Upper lobe of left lung (tissue), 6 donors: ENCODE measurements at regions not wholly inside any gene's neighbourhood (a gene's known extent, or its start where the extent isn't known, plus 50 kb on each side); places are given as distances from the start of the nearest gene placed in this dataset.

Experiments
- ATAC-seq, 2 donors: fragments of 200-7000 bp; cut with Tn5 transposase; one replicate each; pipeline ENCODE4 v1.9.1; 2022; ENCODE audit warnings: mild to moderate bottlenecking in 2 of 2, moderate library complexity in 2 of 2; ENCODE audit not compliant: low FRiP score in 2 of 2
- DNase-seq, 2 donors: peaks; one replicate each; pipeline ENCODE4 v3.0.0-alpha.2; 2019 to 2020
- H3K27ac ChIP-seq, 4 donors: fragments of 200-600 bp; sonication (generic); one replicate each; pipeline ENCODE4 v1.5.1; 2016 to 2019
- H3K27me3 ChIP-seq, 4 donors: fragments of 200-600 bp; sonication (generic); one replicate each; pipeline ENCODE4 v1.5.1; 2017 to 2019
- H3K36me3 ChIP-seq, 4 donors: fragments of 200-600 bp; sonication (generic); one replicate each; pipeline ENCODE4 v1.5.1; 2016 to 2019
- H3K4me1 ChIP-seq, 4 donors: fragments of 200-600 bp; sonication (generic); one replicate each; pipeline ENCODE4 v1.5.1; 2018 to 2019
- H3K4me3 ChIP-seq, 4 donors: fragments of 200-600 bp; sonication (generic); one replicate each; pipeline ENCODE4 v1.5.1; 2017 to 2019; ENCODE audit warnings: mild to moderate bottlenecking in 2 of 4, moderate library complexity in 1 of 4
- H3K9me3 ChIP-seq, 4 donors: fragments of 200-600 bp; sonication (generic); one replicate each; pipeline ENCODE4 v1.5.1; 2018 to 2019
- EP300 ChIP-seq, 4 donors: sonication (generic); formaldehyde crosslinking; IDR thresholded peaks; one replicate each; pipeline ENCODE4 v1.5.1; 2017; ENCODE audit warnings: antibody characterized with exemption in 4 of 4, control low read depth in 2 of 4
- POLR2A ChIP-seq, 4 donors: fragments of 450-650 bp; IDR thresholded peaks; one replicate each; pipeline ENCODE4 v1.5.1; 2016 to 2017; ENCODE audit warnings: antibody characterized with exemption in 4 of 4, mild to moderate bottlenecking in 2 of 4
- POLR2AphosphoS5 ChIP-seq, 2 donors: sonication (generic); formaldehyde crosslinking; IDR thresholded peaks; one replicate each; pipeline ENCODE4 v1.5.1; 2017; ENCODE audit warnings: antibody characterized with exemption in 2 of 2
- WGBS, 2 donors: methylation state at CpG; one replicate each; pipeline ENCODE4 v1.1.5; 2017 to 2018; 5-methylcytosine and 5-hydroxymethylcytosine counted together
- TF ChIP-seq, protein P1 (sequence below), 6 experiments: fragments of 450-650 bp in 4 of 6; fragments of 200-600 bp in 2 of 6; sonication (generic) in 2 of 6; IDR thresholded peaks; one replicate each; pipeline ENCODE4 v1.5.1; 2016 to 2019; ENCODE audit warnings: antibody characterized with exemption in 6 of 6
- donor health status: DM: no; HTN: no; CAD: no; lungs with moderate emphysema.
- donor health status: DM: no; HTN: yes; CAD: no; lungs with severe emphysema.

DNA sequence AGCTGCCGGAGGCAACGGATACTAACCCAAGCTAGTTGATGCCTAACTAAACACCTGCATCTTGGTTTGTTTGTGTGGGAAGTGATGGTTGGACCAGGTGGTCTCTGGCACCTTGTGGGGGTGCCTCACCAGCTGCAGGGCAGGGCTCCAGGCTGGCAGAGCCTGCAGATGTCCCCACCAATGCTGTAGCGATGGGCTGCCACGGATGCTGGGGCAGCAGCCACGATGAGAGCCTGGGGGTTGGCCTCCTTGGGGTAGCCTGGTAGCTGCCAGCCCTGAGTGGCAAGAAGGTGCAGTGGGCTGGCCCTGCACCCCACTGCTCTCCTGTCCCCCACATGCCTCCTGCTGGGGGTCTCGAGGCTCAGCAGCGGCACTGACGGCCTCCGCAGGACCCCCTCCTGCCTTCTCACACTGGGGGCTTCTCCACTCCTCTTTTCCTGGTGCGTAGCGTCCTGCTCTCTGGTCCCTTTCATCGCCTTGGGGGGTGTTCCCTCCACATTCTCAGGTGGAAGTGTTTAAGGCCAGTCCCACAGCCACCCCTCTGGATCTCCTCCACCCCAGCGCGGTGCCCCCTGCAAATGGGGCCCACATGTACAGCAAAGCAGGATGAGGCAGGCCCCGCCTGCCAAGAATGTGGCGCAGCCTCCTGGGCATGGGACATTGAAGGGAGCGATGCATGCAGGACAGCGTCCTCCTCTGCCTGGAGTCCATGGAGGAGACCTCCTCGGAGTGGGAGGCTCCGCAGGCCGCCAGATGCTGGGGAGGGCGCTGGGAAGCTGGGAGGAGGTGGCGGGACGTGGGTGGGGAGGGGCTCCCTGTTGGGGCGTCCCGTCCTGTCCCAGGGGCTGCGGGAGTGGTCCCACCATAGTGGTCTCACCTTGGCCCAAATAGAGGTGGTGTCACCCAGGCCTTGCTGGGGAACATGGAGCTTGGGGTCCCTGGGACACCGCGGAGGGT is 173.1 kb downstream of the ASB1 start:
- H3K4me3 ChIP-seq, result no peak overlapping the region
- peak overlapping the region in 1 of 4 donors; percentile 74 for H3K27ac ChIP-seq
- no peaks in the 10 kb centered on the region for H3K36me3 ChIP-seq
- ATAC-seq, result no peak
- 95 to 98% methylated on average over 20 to 28 of the region's 29 CpGs for WGBS, 2 donors
- DNase-seq, result peak in 1 of 2 donors; percentile 66
- peaks cover 42 to 48% (median 43%) of the 10 kb centered on the region in 4 donors for H3K4me1 ChIP-seq
- H3K9me3 ChIP-seq, result no peaks in the 10 kb centered on the region
- TF ChIP-seq, protein P1, sequence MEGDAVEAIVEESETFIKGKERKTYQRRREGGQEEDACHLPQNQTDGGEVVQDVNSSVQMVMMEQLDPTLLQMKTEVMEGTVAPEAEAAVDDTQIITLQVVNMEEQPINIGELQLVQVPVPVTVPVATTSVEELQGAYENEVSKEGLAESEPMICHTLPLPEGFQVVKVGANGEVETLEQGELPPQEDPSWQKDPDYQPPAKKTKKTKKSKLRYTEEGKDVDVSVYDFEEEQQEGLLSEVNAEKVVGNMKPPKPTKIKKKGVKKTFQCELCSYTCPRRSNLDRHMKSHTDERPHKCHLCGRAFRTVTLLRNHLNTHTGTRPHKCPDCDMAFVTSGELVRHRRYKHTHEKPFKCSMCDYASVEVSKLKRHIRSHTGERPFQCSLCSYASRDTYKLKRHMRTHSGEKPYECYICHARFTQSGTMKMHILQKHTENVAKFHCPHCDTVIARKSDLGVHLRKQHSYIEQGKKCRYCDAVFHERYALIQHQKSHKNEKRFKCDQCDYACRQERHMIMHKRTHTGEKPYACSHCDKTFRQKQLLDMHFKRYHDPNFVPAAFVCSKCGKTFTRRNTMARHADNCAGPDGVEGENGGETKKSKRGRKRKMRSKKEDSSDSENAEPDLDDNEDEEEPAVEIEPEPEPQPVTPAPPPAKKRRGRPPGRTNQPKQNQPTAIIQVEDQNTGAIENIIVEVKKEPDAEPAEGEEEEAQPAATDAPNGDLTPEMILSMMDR (IDR thresholded peaks at IDR 0.05), result no peak
- no peak for TF ChIP-seq POLR2AphosphoS5 (IDR thresholded peaks at IDR 0.05)
- TF ChIP-seq EP300 (IDR thresholded peaks at IDR 0.05), result no peak
- TF ChIP-seq POLR2A (IDR thresholded peaks at IDR 0.05), result no peak
- H3K27me3 ChIP-seq, result no peaks in the 10 kb centered on the region

DNA sequence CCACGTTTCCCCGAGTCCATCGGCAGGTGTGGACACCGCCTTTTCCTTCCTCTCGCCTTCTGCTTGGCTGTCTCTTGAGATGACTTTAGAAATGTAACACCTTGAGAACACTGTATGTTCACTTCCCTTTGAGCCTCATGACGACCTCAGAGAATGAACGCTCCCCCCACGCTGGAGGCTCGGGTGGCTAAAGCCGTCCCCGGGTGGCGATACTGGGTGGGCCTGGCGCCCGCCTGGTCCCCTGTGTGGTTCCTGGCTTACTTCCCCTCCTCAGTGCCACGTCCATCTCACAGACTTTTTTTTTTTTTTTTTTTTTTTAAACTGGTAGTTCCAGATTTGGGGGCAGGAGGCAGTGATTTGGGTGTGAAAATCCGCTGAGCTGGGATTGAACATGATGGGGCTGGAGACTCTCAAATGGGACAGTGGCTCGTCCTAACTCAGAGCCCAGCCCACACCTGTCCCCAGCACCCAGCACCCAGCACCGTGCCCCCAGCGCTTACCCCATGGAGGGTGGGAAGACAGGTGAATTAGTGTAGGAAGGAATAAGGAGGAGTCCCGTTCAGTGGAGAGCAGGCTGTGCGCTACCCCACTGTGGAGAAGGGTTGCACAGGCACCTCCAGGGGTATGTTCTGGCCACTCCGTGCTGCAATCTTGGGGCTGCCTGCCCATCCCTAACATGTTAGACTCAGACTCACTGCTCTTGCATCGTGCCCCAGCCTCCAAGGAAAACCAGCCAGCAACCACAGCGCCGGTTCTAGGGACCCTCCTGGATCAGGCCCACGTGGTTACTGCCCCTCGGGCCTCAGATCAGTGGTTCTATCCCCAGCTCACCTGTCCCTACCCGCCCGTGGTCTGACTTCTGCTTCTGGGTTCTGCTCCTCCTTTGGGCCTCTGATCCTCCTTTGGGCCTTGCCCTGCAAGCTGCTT is 174.0 kb downstream of the ASB1 start:
- 90 to 91% methylated on average over 24 to 29 of the region's 29 CpGs for WGBS, 2 donors
- TF ChIP-seq, protein P1 (IDR thresholded peaks at IDR 0.05), result no peak
- TF ChIP-seq POLR2AphosphoS5 (IDR thresholded peaks at IDR 0.05), result no peak
- no peak for TF ChIP-seq POLR2A (IDR thresholded peaks at IDR 0.05)
- TF ChIP-seq EP300 (IDR thresholded peaks at IDR 0.05), result no peak
- Histone ChIP-seq H3K27me3 (no peaks in the 10 kb centered on the region), H3K36me3 (no peaks in the 10 kb centered on the region), H3K4me1 (peaks cover 41 to 48% (median 43%) of the 10 kb centered on the region in 4 donors), H3K9me3 (no peaks in the 10 kb centered on the region), H3K27ac (peak overlapping the region; percentile 43 to 75 (median 64)), H3K4me3 (no peak overlapping the region)
- DNase-seq (peak in 1 of 2 donors; percentile 62), ATAC-seq (no peak)

DNA sequence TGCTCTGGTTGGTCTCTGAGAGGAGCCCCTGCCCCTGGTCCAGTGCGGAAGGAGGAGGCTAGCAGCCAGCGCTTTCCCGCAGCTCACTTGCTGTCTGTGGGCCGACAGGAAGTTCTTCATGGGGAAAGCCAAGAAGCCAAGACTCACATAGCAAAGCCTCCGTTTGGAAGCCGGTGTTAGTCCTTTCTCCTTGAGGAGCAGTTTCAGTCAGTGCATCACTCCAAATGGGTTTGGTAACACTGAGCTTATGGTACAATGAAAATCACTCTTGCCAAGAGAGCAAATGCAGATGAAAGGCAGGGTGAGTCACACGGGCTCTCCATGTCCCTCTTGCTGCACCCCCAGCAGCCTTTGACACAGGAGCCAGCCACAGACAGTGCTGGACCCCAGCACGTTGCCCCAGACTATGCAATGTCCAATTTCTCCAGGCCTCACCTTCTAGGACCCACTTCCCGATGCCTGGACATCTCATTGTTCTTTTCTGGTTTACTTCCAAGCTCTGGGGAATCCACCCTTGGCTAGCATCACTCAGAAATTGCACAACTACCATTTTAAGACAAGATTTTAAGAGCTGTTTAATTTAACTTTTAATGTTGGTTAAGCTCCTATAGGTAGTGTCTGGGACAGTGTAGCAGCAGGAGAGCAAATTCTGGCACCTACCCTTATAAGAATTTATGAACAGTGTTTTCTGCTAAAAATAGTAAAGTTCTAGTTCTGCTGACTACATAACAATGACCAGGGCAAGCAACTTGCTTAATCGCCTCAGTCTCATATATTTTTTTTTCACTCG is 174.9 kb downstream of the ASB1 start:
- H3K4me3 ChIP-seq, result no peak overlapping the region
- peak; percentile 53 to 67 for ATAC-seq

More for the DNA sequence above, 174.9 kb downstream of the ASB1 start:
- H3K27ac ChIP-seq, result peak overlapping the region; percentile 43 to 75 (median 64)
- peak in 1 of 2 donors; percentile 62 for DNase-seq
- no peaks in the 10 kb centered on the region for H3K27me3 ChIP-seq
- WGBS, 2 donors, result 43 to 53% methylated on average over 9 to 11 of the region's 11 CpGs
- TF ChIP-seq, protein P1 (IDR thresholded peaks at IDR 0.05), result peak in 1 of 6 experiments; percentile 5
- TF ChIP-seq POLR2AphosphoS5 (IDR thresholded peaks at IDR 0.05) (peak; percentile 6 to 15), EP300 (IDR thresholded peaks at IDR 0.05) (peak in 1 of 4 donors; percentile 21), POLR2A (IDR thresholded peaks at IDR 0.05) (peak in 1 of 4 donors; percentile 17)
- peaks cover 32 to 40% (median 37%) of the 10 kb centered on the region in 4 donors for H3K4me1 ChIP-seq
- H3K36me3 ChIP-seq, result no peaks in the 10 kb centered on the region
- no peaks in the 10 kb centered on the region for H3K9me3 ChIP-seq
